ENCODE measurements at regions not wholly inside any gene's neighbourhood (a gene's known extent, or its start where the extent isn't known, plus 50 kb on each side); places are given as distances from the start of the nearest gene placed in this dataset.

- no peak overlapping the region for H3K23ac ChIP-seq (ENCODE audit: low read depth, low read length)
- no CpG with 5 or more reads among the region's 1 CpG for WGBS, 2 experiments (ENCODE audit: extremely low coverage in 2 of 2, insufficient read length in 1 of 2)
- H3K79me1 ChIP-seq (ENCODE audit: low read depth in 1 of 2, low read length in 2 of 2), result no peaks in the 10 kb centered on the region
- H3K56ac ChIP-seq (ENCODE audit: extremely low read depth, insufficient read depth, low read length), result no peak overlapping the region
- no peak for DNase-seq
- no peak overlapping the region for H3K4me2 ChIP-seq (ENCODE audit: low read depth, low read length)
- H2BK120ac ChIP-seq (ENCODE audit: low read depth, low read length), result no peak overlapping the region
- no peak for TF ChIP-seq CEBPB (IDR thresholded peaks at IDR 0.05; ENCODE audit: low read depth, low read length)
- no peak for TF ChIP-seq MAFK (IDR thresholded peaks at IDR 0.05; ENCODE audit: low read depth, low read length)
- TF ChIP-seq SMC3 (IDR thresholded peaks at IDR 0.05; ENCODE audit: low read depth, low read length), result no peak
- no peak for TF ChIP-seq BHLHE40 (IDR thresholded peaks at IDR 0.05; ENCODE audit: low read depth, low read length)
- TF ChIP-seq FOS (IDR thresholded peaks at IDR 0.05; ENCODE audit: low read depth, low read length), result no peak
- TF ChIP-seq RFX5 (IDR thresholded peaks at IDR 0.05; ENCODE audit: low read depth, low read length), result no peak
- TF ChIP-seq RCOR1 (IDR thresholded peaks at IDR 0.05; ENCODE audit: insufficient replicate concordance, low read length), result no peak
- TF ChIP-seq, protein P1, sequence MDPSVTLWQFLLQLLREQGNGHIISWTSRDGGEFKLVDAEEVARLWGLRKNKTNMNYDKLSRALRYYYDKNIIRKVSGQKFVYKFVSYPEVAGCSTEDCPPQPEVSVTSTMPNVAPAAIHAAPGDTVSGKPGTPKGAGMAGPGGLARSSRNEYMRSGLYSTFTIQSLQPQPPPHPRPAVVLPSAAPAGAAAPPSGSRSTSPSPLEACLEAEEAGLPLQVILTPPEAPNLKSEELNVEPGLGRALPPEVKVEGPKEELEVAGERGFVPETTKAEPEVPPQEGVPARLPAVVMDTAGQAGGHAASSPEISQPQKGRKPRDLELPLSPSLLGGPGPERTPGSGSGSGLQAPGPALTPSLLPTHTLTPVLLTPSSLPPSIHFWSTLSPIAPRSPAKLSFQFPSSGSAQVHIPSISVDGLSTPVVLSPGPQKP (IDR thresholded peaks at IDR 0.05; ENCODE audit: borderline replicate concordance, low read depth, low read length), result no peak
- no peak for TF ChIP-seq NFE2L2 (IDR thresholded peaks at IDR 0.05; ENCODE audit: low read depth, low read length)
- TF ChIP-seq, protein P2, sequence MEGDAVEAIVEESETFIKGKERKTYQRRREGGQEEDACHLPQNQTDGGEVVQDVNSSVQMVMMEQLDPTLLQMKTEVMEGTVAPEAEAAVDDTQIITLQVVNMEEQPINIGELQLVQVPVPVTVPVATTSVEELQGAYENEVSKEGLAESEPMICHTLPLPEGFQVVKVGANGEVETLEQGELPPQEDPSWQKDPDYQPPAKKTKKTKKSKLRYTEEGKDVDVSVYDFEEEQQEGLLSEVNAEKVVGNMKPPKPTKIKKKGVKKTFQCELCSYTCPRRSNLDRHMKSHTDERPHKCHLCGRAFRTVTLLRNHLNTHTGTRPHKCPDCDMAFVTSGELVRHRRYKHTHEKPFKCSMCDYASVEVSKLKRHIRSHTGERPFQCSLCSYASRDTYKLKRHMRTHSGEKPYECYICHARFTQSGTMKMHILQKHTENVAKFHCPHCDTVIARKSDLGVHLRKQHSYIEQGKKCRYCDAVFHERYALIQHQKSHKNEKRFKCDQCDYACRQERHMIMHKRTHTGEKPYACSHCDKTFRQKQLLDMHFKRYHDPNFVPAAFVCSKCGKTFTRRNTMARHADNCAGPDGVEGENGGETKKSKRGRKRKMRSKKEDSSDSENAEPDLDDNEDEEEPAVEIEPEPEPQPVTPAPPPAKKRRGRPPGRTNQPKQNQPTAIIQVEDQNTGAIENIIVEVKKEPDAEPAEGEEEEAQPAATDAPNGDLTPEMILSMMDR (conservative IDR thresholded peaks at IDR 0.05; ENCODE audit: low read depth, low read length), result no peak
- TF ChIP-seq, protein P3, sequence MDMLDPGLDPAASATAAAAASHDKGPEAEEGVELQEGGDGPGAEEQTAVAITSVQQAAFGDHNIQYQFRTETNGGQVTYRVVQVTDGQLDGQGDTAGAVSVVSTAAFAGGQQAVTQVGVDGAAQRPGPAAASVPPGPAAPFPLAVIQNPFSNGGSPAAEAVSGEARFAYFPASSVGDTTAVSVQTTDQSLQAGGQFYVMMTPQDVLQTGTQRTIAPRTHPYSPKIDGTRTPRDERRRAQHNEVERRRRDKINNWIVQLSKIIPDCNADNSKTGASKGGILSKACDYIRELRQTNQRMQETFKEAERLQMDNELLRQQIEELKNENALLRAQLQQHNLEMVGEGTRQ (IDR thresholded peaks at IDR 0.05; ENCODE audit: low read depth, low read length), result no peak
- TF ChIP-seq POLR2A (IDR thresholded peaks at IDR 0.05; ENCODE audit: low read depth, low read length), result no peak
- TF ChIP-seq CHD1 (IDR thresholded peaks at IDR 0.05; ENCODE audit: low read depth, low read length), result no peak
- TF ChIP-seq RAD21 (IDR thresholded peaks at IDR 0.05; ENCODE audit: low read length), result no peak
- no peak for TF ChIP-seq MAZ (IDR thresholded peaks at IDR 0.05; ENCODE audit: borderline replicate concordance, low read depth, low read length)
- TF ChIP-seq MXI1 (IDR thresholded peaks at IDR 0.05; ENCODE audit: borderline replicate concordance, low read depth, low read length), result no peak
- no peaks in the 10 kb centered on the region for H3K4me1 ChIP-seq (ENCODE audit: control insufficient read depth, insufficient read depth, low read length)
- no peaks in the 10 kb centered on the region for H3K27me3 ChIP-seq (ENCODE audit: control insufficient read depth, insufficient read depth, low read length)
- no peak overlapping the region for H2AK5ac ChIP-seq (ENCODE audit: low read depth, low read length)
- no peak overlapping the region for H2BK15ac ChIP-seq (ENCODE audit: low read depth, low read length)
- H3K18ac ChIP-seq (ENCODE audit: low read depth, low read length), result no peak overlapping the region
- no peak overlapping the region for H3K9ac ChIP-seq (ENCODE audit: low read depth, low read length)
- no peaks in the 10 kb centered on the region for H3K9me1 ChIP-seq (ENCODE audit: insufficient read depth, low read length)
- in situ Hi-C loops (cut with MboI; ENCODE audit: low sequenced_read_pairs) (no loop called here), dilution Hi-C loops (cut with HindIII; ENCODE audit: low sequenced_read_pairs, unreplicated experiment) (no loop called here), intact Hi-C loops (cut with micrococcal nuclease) (no loop called here)
- CTCF ChIA-PET, result no interaction called here
- H3K4me3 ChIP-seq (ENCODE audit: insufficient read depth, low read depth, low read length), result no peak overlapping the region
- no peak overlapping the region for H2BK5ac ChIP-seq (ENCODE audit: low read depth, low read length, poor library complexity, severe bottlenecking)
- no peak overlapping the region for H3K27ac ChIP-seq (ENCODE audit: insufficient read depth, low read length)
- no peak overlapping the region for H4K5ac ChIP-seq (ENCODE audit: low read depth, low read length)
- H2AK9ac ChIP-seq (replicated peaks; ENCODE audit: low read depth, low read length, poor library complexity), result no peak overlapping the region
- H4K20me1 ChIP-seq (ENCODE audit: insufficient read depth, low read length), result no peaks in the 10 kb centered on the region
- H4K8ac ChIP-seq (ENCODE audit: low read depth in 2 of 2, low read length in 2 of 2), result no peak overlapping the region
- no TSS peak for BruUV-seq (replicated peaks)
- no peak overlapping the region for H2AFZ ChIP-seq (replicated peaks; ENCODE audit: low read length, poor library complexity)
- ATAC-seq (ENCODE audit: low read depth), result no peak
- H3K36me3 ChIP-seq (ENCODE audit: control insufficient read depth, insufficient read depth, low read length), result no peaks in the 10 kb centered on the region
- POLR2A ChIA-PET (ENCODE audit: unreplicated experiment), result no interaction called here
- H3K14ac ChIP-seq (replicated peaks; ENCODE audit: low read depth, low read length), result no peak overlapping the region
- H2BK20ac ChIP-seq (ENCODE audit: low read depth, low read length), result no peak overlapping the region
- H3K9me3 ChIP-seq (ENCODE audit: control insufficient read depth, insufficient read depth, low read length), result peaks cover 6% of the 10 kb centered on the region
- H4K91ac ChIP-seq (ENCODE audit: insufficient read depth, low read depth, low read length), result no peak overlapping the region
- H3K4ac ChIP-seq (ENCODE audit: low read depth, low read length), result no peak overlapping the region
Observed at GRCh38 chr7:67732898-67733297, 736.3 kb downstream of the TYW1 start.

Data from IMR-90 (cell line).